Central memory CD8-positive, alpha-beta T cell (primary cell): ENCODE measurements at regions not wholly inside any gene's neighbourhood (a gene's known extent, or its start where the extent isn't known, plus 50 kb on each side); places are given as distances from the start of the nearest gene placed in this dataset.

Source experiments
- ATAC-seq: fragments of 150-1000 bp; cut with Tn5 transposase; replicated peaks from 2 replicates; pipeline ENCODE4 v1.10.0; 2022; ENCODE audit warnings: mild to moderate bottlenecking, moderate FRiP score, moderate number of reproducible peaks; ENCODE audit not compliant: poor library complexity, severe bottlenecking; ENCODE audit errors: extremely low read depth
- DNase-seq, 2 donors: peaks; one replicate each; pipeline ENCODE4 v3.0.0; 2021; ENCODE audit warnings: low spot score in 2 of 2
- H3K27ac Mint-ChIP-seq: one replicate; pipeline ENCODE4 v1.8.0; 2022; ENCODE audit warnings: low read depth, mild to moderate bottlenecking, moderate library complexity, mixed read lengths
- H3K27me3 Mint-ChIP-seq: one replicate; pipeline ENCODE4 v1.8.0; 2022; ENCODE audit warnings: mixed read lengths
- H3K36me3 Mint-ChIP-seq: one replicate; pipeline ENCODE4 v1.8.0; 2022; ENCODE audit warnings: mild to moderate bottlenecking, moderate library complexity, mixed read lengths; ENCODE audit not compliant: insufficient read depth
- H3K4me1 Mint-ChIP-seq: one replicate; pipeline ENCODE4 v1.8.0; 2022; ENCODE audit warnings: mixed read lengths
- H3K4me3 Mint-ChIP-seq: one replicate; pipeline ENCODE4 v1.8.0; 2022; ENCODE audit warnings: mild to moderate bottlenecking, moderate library complexity, mixed read lengths
- H3K9me3 Mint-ChIP-seq: one replicate; pipeline ENCODE4 v1.8.0; 2022; ENCODE audit warnings: mixed read lengths

- Mint-ChIP-seq H3K27ac (no peak overlapping the region), H3K36me3 (no peaks in the 10 kb centered on the region), H3K27me3 (peaks cover 19% of the 10 kb centered on the region), H3K9me3 (no peaks in the 10 kb centered on the region), H3K4me1 (no peaks in the 10 kb centered on the region), H3K4me3 (no peak overlapping the region)
- ATAC-seq (no peak), DNase-seq (no peak)
These were observed 145.7 kb upstream of the COL5A1 start for GRCh38 chr9:134495881-134496412.

- no peaks in the 10 kb centered on the region for H3K36me3 Mint-ChIP-seq
- H3K27ac Mint-ChIP-seq, result no peak overlapping the region
- no peaks in the 10 kb centered on the region for H3K9me3 Mint-ChIP-seq
- ATAC-seq (no peak), DNase-seq (no peak)
- peaks cover 20% of the 10 kb centered on the region for H3K27me3 Mint-ChIP-seq
- H3K4me1 Mint-ChIP-seq, result no peaks in the 10 kb centered on the region
- no peak overlapping the region for H3K4me3 Mint-ChIP-seq
These were observed 145.0 kb upstream of the COL5A1 start for GRCh38 chr9:134496413-134497282.

GRCh38 chr9:134497283-134497860 is 144.2 kb upstream of the COL5A1 start:
- Mint-ChIP-seq H3K9me3 (no peaks in the 10 kb centered on the region), H3K27me3 (peaks cover 25% of the 10 kb centered on the region), H3K27ac (no peak overlapping the region), H3K36me3 (peaks cover 1% of the 10 kb centered on the region), H3K4me3 (no peak overlapping the region), H3K4me1 (no peaks in the 10 kb centered on the region)
- DNase-seq (no peak), ATAC-seq (no peak)

DNA sequence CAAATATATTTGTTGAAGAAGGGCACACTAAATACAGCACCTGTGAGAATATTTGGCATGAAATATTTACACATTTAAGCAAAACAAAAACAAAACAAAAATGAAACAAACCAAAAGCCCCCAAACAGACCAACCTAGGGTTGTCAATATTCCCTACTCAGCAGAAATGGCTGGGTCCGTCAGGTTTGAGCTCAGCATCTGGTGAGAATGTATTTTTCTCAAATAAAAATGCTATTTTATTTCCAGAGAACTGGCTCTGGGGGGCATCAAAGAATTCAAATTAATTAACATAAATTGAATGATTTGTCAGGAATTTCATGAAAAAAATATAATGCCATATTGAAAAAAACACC is 142.8 kb upstream of the COL5A1 start:
- Mint-ChIP-seq H3K9me3 (no peaks in the 10 kb centered on the region), H3K4me1 (no peaks in the 10 kb centered on the region), H3K36me3 (peaks cover 1% of the 10 kb centered on the region), H3K27ac (no peak overlapping the region), H3K27me3 (peaks cover 17% of the 10 kb centered on the region), H3K4me3 (no peak overlapping the region)
- DNase-seq (no peak), ATAC-seq (no peak)

- Mint-ChIP-seq H3K4me3 (no peak overlapping the region), H3K27me3 (peaks cover 37% of the 10 kb centered on the region), H3K9me3 (no peaks in the 10 kb centered on the region), H3K4me1 (no peaks in the 10 kb centered on the region), H3K27ac (no peak overlapping the region), H3K36me3 (peaks cover 1% of the 10 kb centered on the region)
- ATAC-seq (no peak), DNase-seq (no peak)
These were observed 140.5 kb upstream of the COL5A1 start for GRCh38 chr9:134500931-134501760.

GRCh38 chr9:134501761-134502265 is 139.8 kb upstream of the COL5A1 start:
- Mint-ChIP-seq H3K9me3 (no peaks in the 10 kb centered on the region), H3K27me3 (peaks cover 44% of the 10 kb centered on the region), H3K27ac (no peak overlapping the region), H3K4me3 (no peak overlapping the region), H3K4me1 (no peaks in the 10 kb centered on the region), H3K36me3 (peaks cover 1% of the 10 kb centered on the region)
- no peak for DNase-seq
- no peak for ATAC-seq

DNA sequence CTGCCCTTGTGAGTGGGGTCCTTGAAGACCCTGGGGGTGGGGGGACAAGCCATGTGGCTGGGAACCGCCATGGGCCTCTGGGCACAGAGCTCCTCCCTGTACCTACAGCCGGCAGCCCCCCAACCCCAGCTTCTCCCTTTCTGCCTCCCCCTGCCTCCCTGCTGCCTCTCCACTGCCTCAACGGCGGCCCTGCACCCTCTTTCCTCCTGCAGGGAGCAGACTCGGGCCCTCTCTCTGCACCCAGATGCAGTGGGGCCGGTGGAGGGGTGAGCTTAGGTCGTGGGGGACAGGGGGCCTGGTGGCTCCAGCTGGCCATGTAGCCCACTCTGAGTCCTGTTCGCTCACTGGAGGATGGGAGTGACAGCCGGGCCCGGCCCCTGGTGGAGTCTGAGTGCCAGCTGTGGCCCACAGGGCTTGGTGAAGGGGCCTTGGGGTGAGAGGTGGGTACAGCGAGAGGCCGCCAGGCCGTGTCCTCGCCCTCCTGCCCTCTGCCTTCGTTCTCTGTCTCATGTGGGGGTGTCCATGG is 139.3 kb upstream of the COL5A1 start:
- H3K36me3 Mint-ChIP-seq, result peaks cover 1% of the 10 kb centered on the region
- DNase-seq, result no peak
- H3K4me3 Mint-ChIP-seq, result no peak overlapping the region
- no peak overlapping the region for H3K27ac Mint-ChIP-seq
- no peak for ATAC-seq
- H3K27me3 Mint-ChIP-seq, result peaks cover 45% of the 10 kb centered on the region
- no peaks in the 10 kb centered on the region for H3K9me3 Mint-ChIP-seq
- no peaks in the 10 kb centered on the region for H3K4me1 Mint-ChIP-seq

GRCh38 chr9:134502809-134503211 is 138.8 kb upstream of the COL5A1 start:
- Mint-ChIP-seq H3K4me3 (no peak overlapping the region), H3K4me1 (no peaks in the 10 kb centered on the region), H3K9me3 (no peaks in the 10 kb centered on the region), H3K36me3 (peaks cover 1% of the 10 kb centered on the region), H3K27ac (no peak overlapping the region), H3K27me3 (peaks cover 45% of the 10 kb centered on the region)
- ATAC-seq, result no peak
- no peak for DNase-seq

- Mint-ChIP-seq H3K27me3 (peaks cover 45% of the 10 kb centered on the region), H3K36me3 (peaks cover 1% of the 10 kb centered on the region), H3K9me3 (no peaks in the 10 kb centered on the region), H3K27ac (no peak overlapping the region), H3K4me3 (no peak overlapping the region), H3K4me1 (no peaks in the 10 kb centered on the region)
- DNase-seq (no peak), ATAC-seq (no peak)
These were observed 138.1 kb upstream of the COL5A1 start for GRCh38 chr9:134503301-134504105.

- Mint-ChIP-seq H3K9me3 (no peaks in the 10 kb centered on the region), H3K36me3 (peaks cover 1% of the 10 kb centered on the region), H3K27me3 (peaks cover 49% of the 10 kb centered on the region), H3K27ac (no peak overlapping the region), H3K4me3 (no peak overlapping the region), H3K4me1 (no peaks in the 10 kb centered on the region)
- DNase-seq (no peak), ATAC-seq (no peak)
These were observed 137.6 kb upstream of the COL5A1 start for GRCh38 chr9:134504106-134504385.

GRCh38 chr9:134505032-134505431 is 136.6 kb upstream of the COL5A1 start:
- Mint-ChIP-seq H3K36me3 (peaks cover 1% of the 10 kb centered on the region), H3K27me3 (peaks cover 58% of the 10 kb centered on the region), H3K9me3 (no peaks in the 10 kb centered on the region), H3K4me3 (no peak overlapping the region), H3K4me1 (no peaks in the 10 kb centered on the region), H3K27ac (no peak overlapping the region)
- ATAC-seq (no peak), DNase-seq (no peak)

GRCh38 chr9:134509281-134509680 is 132.3 kb upstream of the COL5A1 start:
- H3K27ac Mint-ChIP-seq, result no peak overlapping the region
- no peak overlapping the region for H3K4me3 Mint-ChIP-seq
- no peaks in the 10 kb centered on the region for H3K9me3 Mint-ChIP-seq
- no peaks in the 10 kb centered on the region for H3K4me1 Mint-ChIP-seq
- ATAC-seq (no peak), DNase-seq (no peak)
- H3K36me3 Mint-ChIP-seq, result no peaks in the 10 kb centered on the region
- H3K27me3 Mint-ChIP-seq, result peaks cover 50% of the 10 kb centered on the region
